ENCODE measurements at regions not wholly inside any gene's neighbourhood (a gene's known extent, or its start where the extent isn't known, plus 50 kb on each side); places are given as distances from the start of the nearest gene placed in this dataset.

- TF ChIP-seq EP300 (IDR thresholded peaks at IDR 0.05; ENCODE audit: borderline replicate concordance) (no peak), CREB1 (IDR thresholded peaks at IDR 0.05; ENCODE audit: low read depth) (no peak), ZBTB7A (IDR thresholded peaks at IDR 0.05; ENCODE audit: low read depth) (no peak), MAX (IDR thresholded peaks at IDR 0.05) (no peak), REST (IDR thresholded peaks at IDR 0.05; ENCODE audit: low read depth) (no peak), NFIC (IDR thresholded peaks at IDR 0.05) (no peak), FOXM1 (IDR thresholded peaks at IDR 0.05; ENCODE audit: borderline replicate concordance, low read depth) (no peak), YY1 (IDR thresholded peaks at IDR 0.05; ENCODE audit: low read depth) (no peak), RAD21 (IDR thresholded peaks at IDR 0.05; ENCODE audit: low read depth) (no peak), USF1 (IDR thresholded peaks at IDR 0.05) (no peak), EGR1 (IDR thresholded peaks at IDR 0.05) (no peak), TAF1 (IDR thresholded peaks at IDR 0.05; ENCODE audit: low read depth) (no peak), TCF12 (IDR thresholded peaks at IDR 0.05; ENCODE audit: low read depth) (no peak), CEBPB (IDR thresholded peaks at IDR 0.05) (no peak)
These were observed 585.2 kb downstream of the HAO1 start for GRCh38 chr20:7355051-7355450.
